ENCODE measurements at regions not wholly inside any gene's neighbourhood (a gene's known extent, or its start where the extent isn't known, plus 50 kb on each side); places are given as distances from the start of the nearest gene placed in this dataset.

GRCh38 chr18:29523371-29523770, 1346.4 kb upstream of the CDH2 start:
- Histone ChIP-seq H3K9ac (ENCODE audit: insufficient read depth, low read length) (no peak overlapping the region), H3K4me2 (ENCODE audit: extremely low read depth, insufficient read depth, low read length) (no peak overlapping the region), H3K4me3 (replicated peaks in 1 of 4; ENCODE audit: control extremely low read depth in 1 of 4, insufficient read depth in 1 of 4, low read depth in 3 of 4, low read length in 4 of 4) (no peak overlapping the region), H3K4me1 (ENCODE audit: control insufficient read depth, extremely low read depth, insufficient read depth, low read length) (no peaks in the 10 kb centered on the region), H4K20me1 (ENCODE audit: control insufficient read depth, extremely low read depth, insufficient read depth, low read length) (no peaks in the 10 kb centered on the region), H2AFZ (ENCODE audit: low read length) (no peak overlapping the region), H3K27ac (ENCODE audit: insufficient read depth, low read length) (no peak overlapping the region), H3K79me2 (ENCODE audit: control insufficient read depth, insufficient read depth, low read length) (no peaks in the 10 kb centered on the region), H3K9me3 (ENCODE audit: control insufficient read depth, insufficient read depth, low read depth, low read length) (no peaks in the 10 kb centered on the region), H3K27me3 (ENCODE audit: control insufficient read depth, insufficient read depth, low read length) (no peaks in the 10 kb centered on the region), H3K36me3 (ENCODE audit: control insufficient read depth, insufficient read depth, low read length) (no peaks in the 10 kb centered on the region)
- no peak for DNase-seq (ENCODE audit: low read depth in 2 of 2)
- TF ChIP-seq CTCF (conservative IDR thresholded peaks at IDR 0.05 in 1 of 2, IDR thresholded peaks at IDR 0.05 in 1 of 2; ENCODE audit: low read depth in 1 of 2, low read length in 2 of 2): no peak
- TF ChIP-seq EZH2 (IDR thresholded peaks at IDR 0.05; ENCODE audit: low read length, missing control alignments): no peak

GRCh38 chr18:29512761-29513160, 1335.8 kb upstream of the CDH2 start:
- H3K4me3 ChIP-seq (replicated peaks in 1 of 4; ENCODE audit: control extremely low read depth in 1 of 4, insufficient read depth in 1 of 4, low read depth in 3 of 4, low read length in 4 of 4): no peak overlapping the region
- TF ChIP-seq EZH2 (IDR thresholded peaks at IDR 0.05; ENCODE audit: low read length, missing control alignments): no peak
- no peak for TF ChIP-seq CTCF (conservative IDR thresholded peaks at IDR 0.05 in 1 of 2, IDR thresholded peaks at IDR 0.05 in 1 of 2; ENCODE audit: low read depth in 1 of 2, low read length in 2 of 2)
- no peaks in the 10 kb centered on the region for H3K27me3 ChIP-seq (ENCODE audit: control insufficient read depth, insufficient read depth, low read length)
- no peaks in the 10 kb centered on the region for H4K20me1 ChIP-seq (ENCODE audit: control insufficient read depth, extremely low read depth, insufficient read depth, low read length)
- H3K4me2 ChIP-seq (ENCODE audit: extremely low read depth, insufficient read depth, low read length): no peak overlapping the region
- H3K27ac ChIP-seq (ENCODE audit: insufficient read depth, low read length): no peak overlapping the region
- H3K9ac ChIP-seq (ENCODE audit: insufficient read depth, low read length): no peak overlapping the region
- no peaks in the 10 kb centered on the region for H3K79me2 ChIP-seq (ENCODE audit: control insufficient read depth, insufficient read depth, low read length)
- DNase-seq (ENCODE audit: low read depth in 2 of 2): no peak
- H2AFZ ChIP-seq (ENCODE audit: low read length): no peak overlapping the region
- no peaks in the 10 kb centered on the region for H3K9me3 ChIP-seq (ENCODE audit: control insufficient read depth, insufficient read depth, low read depth, low read length)
- H3K36me3 ChIP-seq (ENCODE audit: control insufficient read depth, insufficient read depth, low read length): no peaks in the 10 kb centered on the region
- H3K4me1 ChIP-seq (ENCODE audit: control insufficient read depth, extremely low read depth, insufficient read depth, low read length): no peaks in the 10 kb centered on the region

GRCh38 chr18:29512203-29512602, 1335.3 kb upstream of the CDH2 start:
- H3K36me3 ChIP-seq (ENCODE audit: control insufficient read depth, insufficient read depth, low read length): no peaks in the 10 kb centered on the region
- no peaks in the 10 kb centered on the region for H3K4me1 ChIP-seq (ENCODE audit: control insufficient read depth, extremely low read depth, insufficient read depth, low read length)
- no peak overlapping the region for H3K9ac ChIP-seq (ENCODE audit: insufficient read depth, low read length)
- H3K4me2 ChIP-seq (ENCODE audit: extremely low read depth, insufficient read depth, low read length): no peak overlapping the region
- no peak overlapping the region for H2AFZ ChIP-seq (ENCODE audit: low read length)
- no peak overlapping the region for H3K27ac ChIP-seq (ENCODE audit: insufficient read depth, low read length)
- no peaks in the 10 kb centered on the region for H3K27me3 ChIP-seq (ENCODE audit: control insufficient read depth, insufficient read depth, low read length)
- no peak for DNase-seq (ENCODE audit: low read depth in 2 of 2)
- no peaks in the 10 kb centered on the region for H3K79me2 ChIP-seq (ENCODE audit: control insufficient read depth, insufficient read depth, low read length)
- H3K4me3 ChIP-seq (replicated peaks in 1 of 4; ENCODE audit: control extremely low read depth in 1 of 4, insufficient read depth in 1 of 4, low read depth in 3 of 4, low read length in 4 of 4): no peak overlapping the region
- no peaks in the 10 kb centered on the region for H4K20me1 ChIP-seq (ENCODE audit: control insufficient read depth, extremely low read depth, insufficient read depth, low read length)
- no peaks in the 10 kb centered on the region for H3K9me3 ChIP-seq (ENCODE audit: control insufficient read depth, insufficient read depth, low read depth, low read length)
- TF ChIP-seq CTCF (conservative IDR thresholded peaks at IDR 0.05 in 1 of 2, IDR thresholded peaks at IDR 0.05 in 1 of 2; ENCODE audit: low read depth in 1 of 2, low read length in 2 of 2) (no peak), EZH2 (IDR thresholded peaks at IDR 0.05; ENCODE audit: low read length, missing control alignments) (no peak)

All from fibroblast of lung (primary cell).